HG03378 (cell line): ENCODE measurements at regions not wholly inside any gene's neighbourhood (a gene's known extent, or its start where the extent isn't known, plus 50 kb on each side); places are given as distances from the start of the nearest gene placed in this dataset.
"Not testable (repeated sequence)": the region's sequence is repeated elsewhere in the genome, so short reads cannot be mapped to it uniquely, and the experiment has no call there.

Experiments used
- ATAC-seq: cut with Tn5 transposase; IDR thresholded peaks from one replicate; pipeline ENCODE4 v1.9.1; 2021; ENCODE audit warnings: mild to moderate bottlenecking, moderate library complexity; ENCODE audit not compliant: unreplicated experiment

DNA sequence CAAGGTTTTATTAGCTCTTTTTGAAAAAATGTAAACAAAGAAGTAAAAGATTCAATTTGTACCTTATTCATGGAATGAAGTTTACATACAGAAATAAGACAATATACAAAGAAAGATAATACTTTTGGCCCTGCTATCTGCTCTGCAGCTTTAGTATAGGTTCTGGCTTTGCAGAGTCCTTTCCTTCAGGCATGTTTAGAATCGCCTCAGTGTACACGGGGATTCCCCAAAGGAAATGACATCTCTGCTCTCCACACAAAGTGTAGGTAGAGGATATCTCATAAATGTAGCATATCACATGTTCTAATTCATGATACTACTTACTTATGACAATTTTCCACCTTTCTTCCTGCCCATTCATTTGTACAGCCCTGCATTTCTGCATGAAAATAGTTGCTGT is 222.6 kb upstream of the DPYD start:
- ATAC-seq: peak; percentile 57

DNA sequence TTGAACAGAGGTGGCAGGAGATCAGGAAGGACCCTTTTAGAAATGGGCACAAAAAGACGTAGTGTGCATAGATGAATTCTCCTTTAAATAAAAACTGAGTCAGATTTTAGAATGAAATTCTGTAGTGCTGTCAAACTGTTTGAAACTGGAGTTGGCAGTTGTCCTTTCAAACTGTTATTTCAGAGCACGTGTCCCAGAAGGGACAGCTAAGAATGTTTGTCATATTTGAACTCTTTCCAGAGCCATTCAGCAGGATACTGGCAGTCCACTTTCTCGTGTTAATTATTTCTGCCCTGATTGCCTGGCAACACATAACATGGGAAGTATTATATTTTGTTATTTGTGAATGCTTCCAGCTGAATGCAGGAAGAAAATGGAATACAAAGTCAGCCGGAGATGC is 212.3 kb upstream of the DPYD start:
- no peak for ATAC-seq

DNA sequence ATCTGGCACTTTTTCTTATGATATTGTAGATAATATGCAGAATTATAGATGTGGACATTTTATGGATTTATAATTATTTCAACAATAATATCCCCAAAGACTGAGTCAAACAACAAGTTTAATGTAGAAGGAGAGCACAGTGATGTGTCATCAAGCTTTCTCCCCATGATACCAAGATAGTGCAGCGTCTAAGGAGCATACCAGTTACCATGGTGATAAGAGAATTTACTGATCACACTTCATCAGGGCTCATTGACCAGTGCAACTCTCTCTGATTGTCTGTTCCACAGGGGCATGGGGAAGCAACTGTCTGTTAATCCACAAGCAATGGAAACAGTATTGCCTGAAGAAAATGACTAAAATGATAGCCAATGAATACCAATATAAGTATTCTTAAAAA is 209.6 kb upstream of the DPYD start:
- no peak for ATAC-seq

DNA sequence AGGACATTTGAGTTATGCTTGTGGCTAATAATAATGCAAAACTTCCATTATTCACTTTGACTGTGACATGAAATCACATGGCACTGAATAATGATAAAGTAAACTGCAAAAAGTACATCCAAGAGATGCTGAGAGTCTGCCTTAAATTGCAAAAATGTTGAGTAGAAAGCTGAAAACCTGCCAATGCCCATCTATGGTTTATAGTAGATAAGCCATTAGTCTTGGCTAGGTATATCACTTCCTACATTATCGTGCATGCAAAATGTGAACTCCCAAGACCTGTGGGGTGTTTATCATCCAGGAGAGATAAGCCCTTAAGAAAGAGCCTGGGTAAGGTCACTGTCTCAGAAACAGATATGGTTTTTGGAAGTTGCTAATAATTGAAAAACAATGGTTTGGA is 208.7 kb upstream of the DPYD start:
- ATAC-seq: no peak

DNA sequence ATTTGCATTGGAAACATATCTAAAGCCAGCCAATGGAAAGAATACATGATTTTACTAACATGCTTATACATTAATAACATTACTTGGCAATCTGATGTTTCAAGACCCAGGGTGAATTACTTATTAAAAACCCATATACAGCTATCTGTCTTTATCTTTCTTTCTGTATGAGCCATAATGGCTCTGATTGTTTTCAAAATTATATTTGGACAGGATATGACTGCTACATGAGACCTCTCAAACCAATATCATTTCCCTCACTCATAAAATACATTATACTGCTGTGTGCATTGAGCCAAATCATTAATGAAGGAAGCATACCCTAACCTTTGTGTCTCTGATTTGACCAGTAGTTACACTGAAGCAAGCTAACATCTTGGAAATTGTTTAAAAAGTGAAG is 205.9 kb upstream of the DPYD start:
- ATAC-seq: no peak

DNA sequence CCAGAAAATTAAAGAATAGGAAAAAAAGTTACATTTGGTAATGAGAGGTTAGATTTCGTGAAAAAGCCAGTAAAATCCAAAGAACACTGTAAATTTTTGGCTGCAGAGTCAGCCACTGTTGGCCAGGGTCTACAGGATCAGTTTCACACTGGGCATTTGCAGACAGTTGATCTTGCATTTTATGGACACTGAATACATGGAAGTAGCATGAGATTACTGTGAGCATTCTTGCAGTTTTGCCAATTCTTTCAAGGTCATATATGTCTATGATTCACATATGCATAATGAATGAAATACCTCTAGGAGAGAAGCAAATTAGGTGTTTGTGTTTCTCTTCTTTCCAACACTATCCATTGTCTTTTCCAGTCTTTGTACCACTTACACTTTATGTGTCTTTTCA is 200.8 kb upstream of the DPYD start:
- ATAC-seq: no peak

DNA sequence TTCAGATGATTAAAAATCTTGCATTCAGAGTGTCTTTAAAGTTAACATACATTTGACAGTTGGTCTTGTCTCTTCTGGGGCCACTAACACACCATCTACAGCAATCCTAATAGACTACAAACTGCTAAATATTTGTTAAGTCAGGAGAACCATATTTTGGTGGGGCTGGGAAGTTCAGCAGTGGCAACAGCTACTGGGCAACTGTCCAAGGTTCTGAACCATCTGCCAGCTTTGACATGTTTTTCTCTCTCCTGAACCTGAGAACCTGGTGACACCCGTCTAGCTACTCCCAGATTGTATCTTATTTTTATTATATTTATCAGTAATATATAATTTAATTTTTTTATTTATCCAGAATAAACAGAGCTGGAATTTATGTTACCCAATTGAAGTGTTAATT is 199.0 kb upstream of the DPYD start:
- ATAC-seq: no peak

DNA sequence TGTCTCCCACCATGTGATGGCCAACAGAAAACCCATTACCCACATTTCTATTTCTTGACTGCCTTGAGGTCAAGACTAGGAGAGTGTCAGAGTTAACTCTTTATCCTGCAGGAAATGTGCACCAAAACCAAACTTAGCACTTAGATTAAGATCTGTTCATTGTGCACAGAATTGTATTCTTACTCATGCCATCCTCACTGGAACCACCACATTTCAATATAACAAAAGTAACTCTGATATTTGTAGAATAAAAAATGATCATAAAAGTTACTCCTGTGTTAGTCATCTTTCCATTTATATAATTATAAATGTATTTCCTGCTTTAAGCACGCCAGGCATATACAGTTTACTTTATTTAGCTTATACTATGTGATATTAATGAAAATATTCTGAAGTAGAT is 193.0 kb upstream of the DPYD start:
- no peak for ATAC-seq

DNA sequence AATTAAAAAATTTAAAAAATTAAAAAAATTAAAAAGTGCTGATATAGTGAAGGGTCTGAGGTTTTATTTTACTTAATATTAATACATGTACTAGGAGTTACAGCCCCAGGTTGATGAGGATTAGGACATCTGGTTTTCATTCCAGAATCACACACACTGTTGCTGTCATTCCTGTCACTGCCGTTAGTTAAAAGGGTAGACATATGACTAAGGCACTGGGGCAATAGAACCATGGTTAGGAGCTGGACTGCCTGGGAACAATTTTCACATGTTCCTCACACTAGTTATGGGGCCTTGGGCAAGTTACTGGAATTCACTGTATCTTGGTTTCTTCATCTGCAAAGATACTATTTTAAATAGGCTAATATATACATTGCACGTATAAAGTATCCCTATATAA is 191.8 kb upstream of the DPYD start:
- ATAC-seq: no peak

DNA sequence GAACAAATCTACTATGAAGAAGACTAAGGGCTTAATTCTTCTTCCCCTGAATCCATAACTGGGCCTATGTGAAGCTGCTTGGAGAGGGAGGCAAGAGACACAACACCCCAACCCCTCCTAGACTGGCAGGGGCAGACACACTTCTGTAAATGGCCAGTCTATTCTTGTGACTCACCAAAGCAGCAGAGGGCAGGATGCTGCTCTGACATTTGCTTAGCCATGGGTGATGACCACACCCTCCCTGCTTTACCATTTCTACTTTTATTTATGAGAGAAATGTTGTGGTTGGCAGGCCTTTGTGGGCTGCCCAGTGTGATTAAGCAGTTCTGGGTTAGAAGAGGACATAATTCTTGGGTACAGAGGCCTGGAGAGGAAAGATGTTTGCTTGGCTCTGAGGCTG is 189.8 kb upstream of the DPYD start:
- no peak for ATAC-seq

DNA sequence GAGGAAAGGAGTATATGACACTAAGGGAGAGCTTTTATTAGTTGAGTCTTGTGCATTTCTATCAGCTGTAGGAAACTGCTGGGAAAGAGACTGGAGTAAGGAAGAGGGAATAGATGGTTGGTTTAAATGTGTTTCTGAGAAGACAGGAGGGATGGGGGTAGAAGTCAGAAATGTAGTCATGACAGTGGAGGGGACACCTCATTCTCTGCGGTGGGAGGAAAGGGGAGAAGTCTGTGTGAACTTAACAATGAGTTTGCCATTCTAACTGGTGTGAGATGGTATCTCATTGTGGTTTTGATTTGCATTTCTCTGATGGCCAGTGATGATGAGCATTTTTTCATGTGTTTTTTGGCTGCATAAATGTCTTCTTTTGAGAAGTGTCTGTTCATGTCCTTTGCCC is 187.5 kb upstream of the DPYD start:
- ATAC-seq: not testable (repeated sequence)

DNA sequence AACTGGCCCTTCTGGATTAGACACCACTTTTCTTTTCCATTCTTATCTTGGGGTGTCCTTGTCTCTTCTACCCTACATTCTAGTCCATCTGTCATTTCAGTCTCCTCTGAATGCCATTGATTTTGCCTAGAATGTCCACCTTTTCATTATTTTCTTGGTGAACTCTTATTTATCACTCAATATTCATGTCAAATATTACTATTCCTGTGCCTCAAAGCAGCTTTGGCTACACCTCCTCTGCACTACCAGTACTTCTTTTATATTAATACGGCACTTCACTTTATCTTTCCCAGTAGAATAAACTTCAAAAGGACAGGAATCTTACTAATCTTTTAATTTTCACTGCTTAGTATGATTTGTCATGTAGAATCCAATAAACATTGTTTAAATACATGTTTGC is 186.4 kb upstream of the DPYD start:
- no peak for ATAC-seq

DNA sequence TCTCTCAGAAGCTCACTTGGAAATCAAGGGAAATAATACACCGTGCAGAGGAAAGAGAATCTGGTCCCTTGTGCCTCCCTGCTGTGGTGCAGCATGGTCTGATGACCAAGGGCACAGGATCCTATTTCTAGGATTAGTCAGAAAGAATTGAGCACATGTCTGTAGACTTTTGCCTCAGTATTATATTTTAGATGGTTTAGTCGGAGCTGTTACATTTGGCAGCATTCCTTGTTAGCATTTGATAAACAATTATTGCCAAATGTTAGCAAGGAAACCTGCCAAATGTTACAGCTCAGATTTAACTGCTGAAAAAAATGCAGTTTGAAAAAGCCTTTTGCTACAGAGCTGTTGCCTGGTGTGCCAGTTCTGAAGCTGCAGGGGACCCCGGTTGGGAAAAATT is 183.5 kb upstream of the DPYD start:
- ATAC-seq: no peak

DNA sequence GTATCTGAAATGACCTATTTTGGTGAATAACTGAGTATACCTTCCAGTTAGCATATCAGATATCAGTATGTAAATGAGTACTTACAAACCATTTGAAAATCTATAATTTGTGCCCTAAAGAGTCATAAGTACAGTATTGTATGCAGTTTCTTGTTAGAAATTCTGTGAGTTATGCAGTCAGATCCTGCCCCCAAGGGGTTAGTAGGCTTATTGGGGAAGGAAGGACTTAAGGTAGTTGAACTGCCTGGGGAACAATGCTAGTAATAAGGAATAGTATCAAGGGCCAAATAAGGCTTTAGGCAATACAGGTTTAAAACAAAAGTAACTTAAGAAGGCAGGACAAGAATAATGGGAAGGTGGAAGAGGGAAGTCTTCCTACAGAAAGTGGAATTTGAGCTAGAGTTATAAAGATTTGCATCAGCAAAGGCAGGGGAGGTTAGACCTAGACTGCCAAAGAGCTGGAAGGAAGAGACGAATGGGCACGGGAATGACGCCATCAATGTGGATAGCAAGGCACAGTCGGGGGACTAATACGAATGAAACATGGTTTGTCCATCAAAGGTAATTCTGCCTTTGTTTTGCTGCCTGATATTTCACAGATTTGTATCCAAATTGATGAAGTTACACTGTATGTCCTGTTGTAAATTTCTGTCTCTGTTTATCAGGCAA is 182.9 kb upstream of the DPYD start:
- no peak for ATAC-seq

DNA sequence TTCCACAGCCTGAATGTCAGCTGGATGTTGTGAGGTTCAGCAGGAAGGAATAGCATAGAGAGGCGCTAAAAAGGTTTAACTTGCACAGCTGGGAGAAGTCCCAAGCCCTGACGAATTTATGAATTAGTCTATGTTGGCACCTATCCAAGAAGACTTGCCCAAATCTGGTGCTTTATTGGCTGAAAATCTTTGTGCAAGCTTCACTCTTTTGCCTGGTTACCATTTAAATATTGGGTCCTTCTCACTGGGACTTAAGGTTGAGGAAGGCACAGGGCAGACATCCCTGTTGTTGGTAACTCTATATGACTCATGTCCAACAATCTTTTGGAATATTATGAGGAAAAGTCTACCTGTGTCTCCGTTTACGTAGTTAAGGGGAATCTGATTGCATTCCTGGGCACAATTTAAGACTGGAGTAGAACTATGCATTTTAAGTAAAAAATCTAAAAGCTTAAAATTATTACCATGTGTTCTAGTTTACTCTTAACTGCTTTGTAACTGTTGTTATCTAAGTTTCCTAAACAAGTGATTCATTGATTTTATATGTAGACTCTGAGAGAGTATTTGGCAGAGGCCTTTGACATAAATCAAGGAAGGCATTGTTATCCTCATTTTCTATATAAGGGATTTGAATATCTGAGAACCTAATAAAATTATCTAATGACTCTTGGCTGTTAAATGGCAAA is 181.7 kb upstream of the DPYD start:
- ATAC-seq: no peak

DNA sequence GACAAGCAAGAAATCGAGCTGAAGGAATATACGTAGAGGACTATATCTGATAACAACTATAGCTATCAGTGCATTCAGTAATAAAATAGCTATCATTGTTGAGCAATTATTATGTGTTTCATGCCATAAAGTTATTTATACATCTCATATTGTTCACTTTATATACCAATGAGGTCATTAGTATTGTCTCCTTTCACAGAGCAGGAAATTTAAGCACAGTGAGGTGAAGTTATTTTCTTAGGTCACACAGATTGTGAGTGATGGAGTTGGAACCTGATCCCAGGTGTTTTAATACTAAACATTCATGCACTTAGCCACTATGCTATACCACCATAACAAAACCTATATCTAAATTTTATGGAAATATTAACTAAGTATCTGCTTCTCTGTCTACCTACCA is 180.5 kb upstream of the DPYD start:
- ATAC-seq: no peak

DNA sequence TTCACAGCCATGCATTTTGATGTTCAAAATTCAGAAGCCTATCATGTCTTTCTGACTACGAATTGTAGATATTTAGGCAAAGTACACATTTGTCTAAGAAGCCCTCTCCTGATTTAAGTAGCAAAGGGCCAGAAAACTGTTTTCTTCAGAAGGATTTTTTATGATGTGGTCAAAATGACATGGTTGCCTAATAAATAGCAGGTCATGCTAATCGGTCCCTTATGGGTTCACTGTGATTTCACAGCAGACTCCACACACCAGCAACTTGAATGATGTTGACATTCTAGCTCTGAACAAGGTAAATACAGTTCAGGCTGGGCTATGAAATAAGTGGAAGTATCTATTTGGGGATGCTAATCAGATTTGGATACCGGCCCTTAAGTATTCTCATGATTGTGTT is 178.7 kb upstream of the DPYD start:
- ATAC-seq: no peak

DNA sequence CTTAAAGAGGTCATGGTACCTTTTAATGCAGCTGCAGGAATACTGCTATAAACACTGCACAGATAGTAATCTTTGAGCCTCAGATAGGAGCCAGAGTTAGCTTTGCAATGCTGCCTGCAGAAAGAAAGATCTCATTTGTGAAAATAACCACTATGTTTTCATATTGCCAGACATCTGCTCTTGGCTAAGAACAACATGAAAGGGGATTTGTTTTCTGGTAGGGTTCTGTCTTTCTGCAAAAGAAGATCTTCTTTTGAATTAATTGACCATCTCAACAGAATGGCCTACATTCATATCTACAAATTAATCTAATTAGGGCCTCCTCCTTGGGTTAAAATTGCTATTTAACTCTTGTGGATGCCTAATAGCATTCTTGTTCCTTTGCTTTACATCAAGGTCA is 177.6 kb upstream of the DPYD start:
- no peak for ATAC-seq

DNA sequence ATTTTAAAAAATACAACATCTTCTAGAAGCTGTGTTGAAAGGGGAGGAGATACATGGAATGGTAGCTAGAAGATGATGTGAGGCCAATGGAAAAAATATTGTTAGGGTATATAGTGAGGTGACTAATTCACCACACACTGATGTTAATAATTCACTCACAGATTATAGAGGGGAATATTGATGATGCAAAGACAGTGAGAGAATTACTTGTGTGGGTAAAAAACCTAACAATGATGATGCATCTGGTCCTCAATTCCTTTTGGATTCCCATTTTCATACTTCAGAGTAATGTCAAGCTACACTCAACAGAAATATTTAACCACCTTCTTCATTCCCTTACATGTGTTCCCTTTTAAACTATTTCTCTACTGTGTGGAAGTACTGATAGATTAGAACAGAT is 169.5 kb upstream of the DPYD start:
- ATAC-seq: no peak

DNA sequence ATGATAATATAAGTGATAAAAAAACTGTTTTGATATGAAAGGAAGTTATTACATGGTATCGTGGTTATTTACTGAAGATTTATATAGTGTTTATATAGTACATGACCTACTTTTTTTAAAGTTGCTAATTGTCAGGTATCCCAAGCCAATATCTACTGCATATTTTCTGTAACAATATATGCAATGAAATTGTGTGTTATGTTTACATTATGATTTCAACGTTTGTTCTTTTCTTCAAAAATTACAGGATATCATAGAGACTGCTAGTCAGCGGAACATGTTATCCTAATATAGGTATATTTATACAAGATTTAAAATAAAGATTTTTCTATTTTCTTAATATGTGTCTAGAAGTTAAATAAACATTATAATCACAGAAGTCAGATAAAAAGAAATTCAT is 167.5 kb upstream of the DPYD start:
- ATAC-seq: no peak

DNA sequence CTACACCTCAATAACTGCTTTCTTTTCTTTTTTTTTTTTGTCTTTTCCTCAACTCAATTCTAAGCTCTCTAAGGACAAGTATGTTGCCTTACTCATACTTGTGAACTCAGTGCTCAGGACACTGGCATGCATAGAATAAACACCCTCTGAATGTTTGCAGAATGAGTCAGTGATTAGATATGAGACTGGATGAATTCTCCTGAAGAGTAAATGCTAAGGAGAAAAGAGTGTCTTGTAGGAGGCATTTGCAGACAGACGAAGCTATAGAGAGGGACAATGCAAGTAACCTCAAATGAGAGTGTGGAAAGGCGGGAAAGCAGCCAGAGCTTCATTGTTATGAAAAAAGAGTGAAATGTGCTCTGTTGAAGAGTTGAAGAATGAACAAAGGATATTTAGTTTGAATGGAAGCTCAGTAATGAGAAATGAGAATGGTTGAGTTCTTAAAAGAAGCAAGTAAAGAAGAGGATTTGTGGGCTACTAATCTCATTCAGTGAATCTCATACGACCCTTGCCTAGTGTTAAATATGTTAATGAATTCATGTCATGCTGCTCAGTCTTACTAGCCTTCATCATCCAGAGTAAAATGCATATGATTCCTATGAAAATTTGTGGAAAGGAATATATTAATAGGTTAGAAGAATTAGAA is 166.1 kb upstream of the DPYD start:
- ATAC-seq: no peak

DNA sequence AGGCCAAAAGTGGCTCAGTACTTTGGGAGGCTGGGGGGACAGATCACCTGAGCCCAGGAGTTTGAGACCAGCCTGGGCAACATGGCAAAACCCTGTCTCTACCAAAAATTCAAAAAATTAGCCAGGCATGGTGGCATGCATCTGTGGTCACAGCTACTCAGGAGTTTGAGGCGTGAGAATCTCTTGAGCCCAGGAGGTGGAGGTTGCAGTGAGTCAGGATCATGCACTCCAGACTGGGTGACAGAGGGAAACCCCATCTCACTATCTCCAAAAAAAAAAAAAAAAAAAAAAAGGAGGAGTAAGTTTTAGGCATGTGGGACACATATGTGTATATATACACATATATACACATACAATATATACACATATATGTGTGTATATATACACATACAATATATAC is 165.3 kb upstream of the DPYD start:
- no peak for ATAC-seq

DNA sequence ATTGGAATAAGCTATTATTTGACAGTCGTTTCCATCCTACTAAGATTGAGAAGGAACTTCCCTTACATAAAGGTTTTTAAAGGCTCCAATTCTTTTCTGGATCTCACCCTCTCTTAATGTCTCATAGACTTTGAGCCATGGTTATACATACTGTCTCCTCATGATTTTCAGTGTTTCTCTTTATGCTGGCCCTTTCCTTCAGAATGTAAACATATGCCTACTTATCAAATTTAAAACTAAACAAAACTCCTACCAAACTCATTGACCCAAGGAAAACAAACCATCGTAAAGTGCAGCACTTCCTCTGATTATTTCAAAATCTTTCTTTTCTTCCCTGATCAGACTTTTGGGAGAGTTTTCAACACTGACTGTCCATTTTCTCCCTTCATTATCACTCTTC is 163.4 kb upstream of the DPYD start:
- no peak for ATAC-seq
